Body of pancreas (tissue), 4 donors: ENCODE measurements at regions not wholly inside any gene's neighbourhood (a gene's known extent, or its start where the extent isn't known, plus 50 kb on each side); places are given as distances from the start of the nearest gene placed in this dataset.

Experiments
- ATAC-seq: fragments of 150-250 bp; one replicate; pipeline ENCODE4 v1.9.1; 2016
- DNase-seq, 4 donors: peaks; one replicate each; pipeline ENCODE4 v3.0.0-alpha.2; 2019
- H3K27ac ChIP-seq, 4 donors: fragments of 200-600 bp; sonication (generic); 1 replicate in 3 of 4; 2 replicates in 1 of 4; pipeline versions ENCODE4 v1.5.1 to v1.6.1; 2016 to 2019; ENCODE audit warnings: mild to moderate bottlenecking in 1 of 4, mixed read lengths in 1 of 4, moderate library complexity in 1 of 4
- H3K27me3 ChIP-seq, 2 donors: fragments of 200-600 bp; sonication (generic); one replicate each; pipeline ENCODE4 v1.6.0; 2016; ENCODE audit warnings: mild to moderate bottlenecking in 1 of 2
- H3K36me3 ChIP-seq, 2 donors: fragments of 200-600 bp; sonication (generic); replicated peaks in 1 of 2; 2 replicates each; pipeline ENCODE4 v1.5.1; 2016; ENCODE audit warnings: low read depth in 2 of 2; ENCODE audit not compliant: insufficient read depth in 1 of 2
- H3K4me1 ChIP-seq: fragments of 200-600 bp; sonication (generic); one replicate; pipeline ENCODE4 v1.6.0; 2016
- H3K4me3 ChIP-seq, 2 donors: fragments of 200-600 bp; sonication (generic); 1 replicate in 1 of 2; 2 replicates in 1 of 2; pipeline ENCODE4 v1.5.1; 2016 to 2019
- H3K9me3 ChIP-seq, 3 donors: fragments of 200-600 bp; sonication (generic); 1 replicate in 2 of 3; 2 replicates in 1 of 3; pipeline ENCODE4 v1.5.1; 2016
- POLR2A ChIP-seq, 3 donors: fragments of 450-650 bp; IDR thresholded peaks; one replicate each; pipeline ENCODE4 v1.6.1; 2016; ENCODE audit warnings: antibody characterized with exemption in 3 of 3, mild to moderate bottlenecking in 2 of 3
- WGBS, 2 donors: methylation state at CpG; one replicate each; pipeline ENCODE4 v1.1.5; 2017; 5-methylcytosine and 5-hydroxymethylcytosine counted together
- intact Hi-C: fragments of 100-400 bp; cut with DNase I; formaldehyde crosslinking; loops from one replicate; pipeline ENCODE4 v1.15.1; 2023
- TF ChIP-seq, protein P1 (sequence below), 7 experiments: fragments of 450-650 bp in 4 of 7; fragments of 200-600 bp in 3 of 7; sonication (generic) in 3 of 7; IDR thresholded peaks; one replicate each; pipeline ENCODE4 v1.5.1; 2016 to 2019; ENCODE audit warnings: antibody characterized with exemption in 7 of 7

DNA sequence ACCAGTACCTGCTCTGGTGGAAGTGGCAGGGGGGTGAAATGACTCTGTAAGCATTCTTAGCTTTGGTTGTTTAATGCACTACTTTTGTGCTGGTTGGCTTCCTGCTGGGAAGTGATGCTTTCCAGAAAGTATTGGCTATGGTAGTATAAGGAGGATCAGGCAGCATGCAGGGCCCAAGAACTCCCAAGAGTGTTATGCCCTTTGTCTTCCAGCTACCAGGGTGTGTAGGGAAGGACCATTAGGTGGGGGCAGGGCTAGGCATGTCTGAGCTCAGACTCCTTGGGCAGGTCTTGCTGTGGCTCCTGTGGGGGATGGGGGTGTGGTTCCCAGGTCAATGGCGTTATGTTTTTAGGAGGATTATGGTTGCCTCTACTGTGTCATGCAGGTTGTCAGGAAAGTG lies 135.8 kb upstream of the TRPC7 start:
- intact Hi-C loops = no loop called here
- no peak for DNase-seq
- Histone ChIP-seq H3K36me3 (no peaks in the 10 kb centered on the region), H3K27me3 (no peaks in the 10 kb centered on the region), H3K4me3 (no peak overlapping the region), H3K27ac (no peak overlapping the region), H3K4me1 (no peaks in the 10 kb centered on the region), H3K9me3 (no peaks in the 10 kb centered on the region)
- WGBS, 2 donors = 0 to 88% methylated on average over 1 of the region's 1 CpG
- TF ChIP-seq, protein P1, sequence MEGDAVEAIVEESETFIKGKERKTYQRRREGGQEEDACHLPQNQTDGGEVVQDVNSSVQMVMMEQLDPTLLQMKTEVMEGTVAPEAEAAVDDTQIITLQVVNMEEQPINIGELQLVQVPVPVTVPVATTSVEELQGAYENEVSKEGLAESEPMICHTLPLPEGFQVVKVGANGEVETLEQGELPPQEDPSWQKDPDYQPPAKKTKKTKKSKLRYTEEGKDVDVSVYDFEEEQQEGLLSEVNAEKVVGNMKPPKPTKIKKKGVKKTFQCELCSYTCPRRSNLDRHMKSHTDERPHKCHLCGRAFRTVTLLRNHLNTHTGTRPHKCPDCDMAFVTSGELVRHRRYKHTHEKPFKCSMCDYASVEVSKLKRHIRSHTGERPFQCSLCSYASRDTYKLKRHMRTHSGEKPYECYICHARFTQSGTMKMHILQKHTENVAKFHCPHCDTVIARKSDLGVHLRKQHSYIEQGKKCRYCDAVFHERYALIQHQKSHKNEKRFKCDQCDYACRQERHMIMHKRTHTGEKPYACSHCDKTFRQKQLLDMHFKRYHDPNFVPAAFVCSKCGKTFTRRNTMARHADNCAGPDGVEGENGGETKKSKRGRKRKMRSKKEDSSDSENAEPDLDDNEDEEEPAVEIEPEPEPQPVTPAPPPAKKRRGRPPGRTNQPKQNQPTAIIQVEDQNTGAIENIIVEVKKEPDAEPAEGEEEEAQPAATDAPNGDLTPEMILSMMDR (IDR thresholded peaks at IDR 0.05) = no peak
- no peak for TF ChIP-seq POLR2A (IDR thresholded peaks at IDR 0.05)
- ATAC-seq = no peak

DNA sequence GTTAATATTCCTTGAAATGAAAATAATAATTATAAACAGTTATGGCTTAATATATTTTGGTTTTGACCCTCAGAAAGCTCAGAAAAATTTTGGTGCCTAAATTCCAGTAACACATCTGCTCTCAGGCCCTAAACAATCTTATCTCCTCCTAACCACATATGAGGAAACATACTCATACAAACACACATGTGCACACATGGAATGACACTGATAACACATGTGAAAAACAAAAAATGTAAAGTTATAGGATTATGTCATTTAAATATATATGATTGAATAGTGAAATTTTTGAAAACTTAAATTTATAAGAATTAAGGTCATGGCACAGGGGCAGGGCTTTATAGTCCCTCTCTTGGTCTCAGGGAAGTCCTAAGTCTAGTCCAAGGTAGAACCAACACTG lies 127.2 kb upstream of the TRPC7 start:
- no peak overlapping the region for H3K27ac ChIP-seq
- no peaks in the 10 kb centered on the region for H3K9me3 ChIP-seq
- DNase-seq (no peak), ATAC-seq (no peak)
- H3K27me3 ChIP-seq = no peaks in the 10 kb centered on the region
- no peaks in the 10 kb centered on the region for H3K4me1 ChIP-seq
- TF ChIP-seq, protein P1 (IDR thresholded peaks at IDR 0.05) = no peak
- no peak for TF ChIP-seq POLR2A (IDR thresholded peaks at IDR 0.05)
- no peaks in the 10 kb centered on the region for H3K36me3 ChIP-seq
- intact Hi-C loops = no loop called here
- H3K4me3 ChIP-seq = no peak overlapping the region

DNA sequence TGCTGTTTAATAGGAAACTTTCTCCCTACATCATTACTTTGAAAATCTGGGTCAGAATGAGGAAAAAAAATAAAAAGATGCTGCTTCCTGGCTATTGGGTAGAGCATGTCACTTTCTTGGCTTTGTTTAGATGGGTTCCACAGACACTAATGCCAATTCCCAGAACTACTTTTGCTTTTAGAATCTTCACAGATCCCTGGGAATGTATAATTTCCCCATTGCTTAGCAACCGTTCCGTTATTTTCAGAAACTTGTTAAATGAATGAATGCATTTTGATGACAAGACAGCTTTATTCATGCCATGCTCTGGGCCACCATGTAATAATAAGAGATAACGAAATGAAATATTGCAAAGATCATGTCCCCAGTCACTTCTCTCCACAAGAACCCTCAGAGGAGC lies 126.5 kb upstream of the TRPC7 start:
- Histone ChIP-seq H3K9me3 (no peaks in the 10 kb centered on the region), H3K4me1 (no peaks in the 10 kb centered on the region), H3K4me3 (no peak overlapping the region), H3K27me3 (no peaks in the 10 kb centered on the region), H3K27ac (no peak overlapping the region), H3K36me3 (no peaks in the 10 kb centered on the region)
- TF ChIP-seq, protein P1 (IDR thresholded peaks at IDR 0.05) = no peak
- no peak for TF ChIP-seq POLR2A (IDR thresholded peaks at IDR 0.05)
- ATAC-seq = no peak
- intact Hi-C loops = no loop called here
- WGBS, 2 donors = 67 to 69% methylated on average over 3 of the region's 3 CpGs
- no peak for DNase-seq

DNA sequence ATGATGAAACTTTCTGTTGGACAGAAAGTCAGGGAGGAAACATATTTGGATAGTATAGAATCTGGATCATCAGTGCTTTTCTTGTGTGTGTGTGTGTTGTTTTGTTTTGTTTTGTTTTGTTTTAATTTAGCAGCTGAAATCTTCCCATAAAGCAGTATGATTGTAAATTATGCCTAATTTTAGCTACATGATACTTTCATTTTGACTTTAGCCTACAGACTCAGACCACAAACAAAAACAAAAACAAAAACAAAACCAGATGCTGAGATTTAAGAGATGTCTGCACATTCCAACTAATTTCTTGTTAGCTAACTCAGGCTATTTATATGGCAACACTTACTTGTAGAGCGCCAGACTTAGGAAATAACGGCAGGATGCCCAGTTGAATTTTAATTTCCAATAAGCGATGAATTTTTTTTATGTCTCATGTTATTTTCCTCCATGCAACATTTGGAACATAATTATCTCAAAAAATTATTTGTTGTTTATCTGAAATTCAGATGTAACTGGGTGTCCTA lies 119.5 kb upstream of the TRPC7 start:
- TF ChIP-seq, protein P1 (IDR thresholded peaks at IDR 0.05) = no peak
- TF ChIP-seq POLR2A (IDR thresholded peaks at IDR 0.05) = no peak
- ATAC-seq = no peak
- no peaks in the 10 kb centered on the region for H3K4me1 ChIP-seq
- no peaks in the 10 kb centered on the region for H3K27me3 ChIP-seq
- WGBS, 2 donors = 94 to 96% methylated on average over 3 of the region's 3 CpGs
- no peaks in the 10 kb centered on the region for H3K9me3 ChIP-seq
- H3K4me3 ChIP-seq = no peak overlapping the region
- no peak for DNase-seq
- no peak overlapping the region for H3K27ac ChIP-seq
- H3K36me3 ChIP-seq = no peaks in the 10 kb centered on the region
- intact Hi-C loops = no loop called here

DNA sequence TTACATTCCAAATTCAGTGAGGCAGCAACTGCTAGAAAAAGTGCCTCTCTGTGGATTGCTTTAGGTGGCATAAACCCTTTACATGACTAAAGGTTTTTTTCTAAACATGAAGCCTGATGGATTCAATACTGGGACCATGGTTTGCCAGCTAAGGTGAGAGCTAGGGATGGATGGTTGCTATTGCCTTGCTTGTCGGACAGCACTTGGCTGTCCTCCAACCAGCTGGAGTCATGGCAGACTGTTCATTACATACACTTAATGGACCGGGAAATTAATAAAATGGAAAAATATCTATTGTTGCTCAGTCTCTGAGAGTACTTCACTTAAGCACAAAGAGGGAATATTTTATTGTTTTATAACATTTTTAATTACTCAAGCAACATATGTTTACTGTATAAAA lies 116.9 kb upstream of the TRPC7 start:
- H3K27ac ChIP-seq = no peak overlapping the region
- no peak overlapping the region for H3K4me3 ChIP-seq
- no peaks in the 10 kb centered on the region for H3K9me3 ChIP-seq
- H3K27me3 ChIP-seq = no peaks in the 10 kb centered on the region
- intact Hi-C loops = no loop called here
- 78 to 85% methylated on average over 2 of the region's 2 CpGs for WGBS, 2 donors
- peak in 1 of 4 donors; percentile 6 for DNase-seq
- no peaks in the 10 kb centered on the region for H3K4me1 ChIP-seq
- no peaks in the 10 kb centered on the region for H3K36me3 ChIP-seq
- ATAC-seq = no peak
- TF ChIP-seq, protein P1 (IDR thresholded peaks at IDR 0.05) = no peak
- TF ChIP-seq POLR2A (IDR thresholded peaks at IDR 0.05) = no peak
